Progenitor cell of endocrine pancreas (in vitro differentiated cells): ENCODE measurements at regions not wholly inside any gene's neighbourhood (a gene's known extent, or its start where the extent isn't known, plus 50 kb on each side); places are given as distances from the start of the nearest gene placed in this dataset.

ENCODE experiments used
- DNase-seq: peaks from one replicate; pipeline ENCODE4 v3.0.0; 2021; ENCODE audit warnings: low spot score; ENCODE audit not compliant: unreplicated experiment
- H3K27ac Mint-ChIP-seq: 2 replicates; pipeline ENCODE4 v1.8.0; 2021; ENCODE audit warnings: mild to moderate bottlenecking, moderate library complexity, mixed read lengths
- H3K27me3 Mint-ChIP-seq: 2 replicates; pipeline ENCODE4 v1.8.0; 2021; ENCODE audit warnings: mixed read lengths
- H3K36me3 Mint-ChIP-seq: 2 replicates; pipeline ENCODE4 v1.8.0; 2022; ENCODE audit warnings: mixed read lengths; ENCODE audit not compliant: insufficient read depth
- H3K4me1 Mint-ChIP-seq: 2 replicates; pipeline ENCODE4 v1.8.0; 2021; ENCODE audit warnings: low read depth, mixed read lengths
- H3K4me3 Mint-ChIP-seq: 2 replicates; pipeline ENCODE4 v1.8.0; 2021; ENCODE audit warnings: low read depth, mild to moderate bottlenecking, moderate library complexity, mixed read lengths
- H3K9me3 Mint-ChIP-seq: 2 replicates; pipeline ENCODE4 v1.8.0; 2021; ENCODE audit warnings: low read depth, mixed read lengths
- CTCF ChIP-seq: fragments of 200-600 bp; sonication (generic); IDR thresholded peaks from one replicate; pipeline ENCODE4 v1.5.0; 2021; ENCODE audit warnings: antibody characterized with exemption, mild to moderate bottlenecking; ENCODE audit not compliant: unreplicated experiment

GRCh38 chr17:79470754-79471153 is 140.1 kb downstream of the RBFOX3 start:
- no peaks in the 10 kb centered on the region for H3K9me3 Mint-ChIP-seq
- H3K36me3 Mint-ChIP-seq = no peaks in the 10 kb centered on the region
- no peak for DNase-seq
- H3K4me3 Mint-ChIP-seq = no peak overlapping the region
- no peak for TF ChIP-seq CTCF
- H3K27ac Mint-ChIP-seq = no peak overlapping the region
- H3K27me3 Mint-ChIP-seq = peaks cover 38% of the 10 kb centered on the region
- peaks cover 6% of the 10 kb centered on the region for H3K4me1 Mint-ChIP-seq

- Mint-ChIP-seq H3K27ac (no peak overlapping the region), H3K4me1 (peaks cover 6% of the 10 kb centered on the region), H3K4me3 (no peak overlapping the region), H3K9me3 (no peaks in the 10 kb centered on the region), H3K36me3 (no peaks in the 10 kb centered on the region), H3K27me3 (peaks cover 28% of the 10 kb centered on the region)
- TF ChIP-seq CTCF = no peak
- DNase-seq = no peak
These were observed 141.2 kb downstream of the RBFOX3 start for GRCh38 chr17:79469646-79470045.

GRCh38 chr17:79468183-79468944 is 142.5 kb downstream of the RBFOX3 start:
- no peaks in the 10 kb centered on the region for H3K9me3 Mint-ChIP-seq
- H3K4me1 Mint-ChIP-seq = no peaks in the 10 kb centered on the region
- no peaks in the 10 kb centered on the region for H3K36me3 Mint-ChIP-seq
- no peak overlapping the region for H3K4me3 Mint-ChIP-seq
- H3K27ac Mint-ChIP-seq = no peak overlapping the region
- no peak for DNase-seq
- H3K27me3 Mint-ChIP-seq = peaks cover 19% of the 10 kb centered on the region
- no peak for TF ChIP-seq CTCF

- Mint-ChIP-seq H3K27me3 (peaks cover 24% of the 10 kb centered on the region), H3K4me1 (no peaks in the 10 kb centered on the region), H3K4me3 (no peak overlapping the region), H3K36me3 (no peaks in the 10 kb centered on the region), H3K27ac (no peak overlapping the region), H3K9me3 (no peaks in the 10 kb centered on the region)
- TF ChIP-seq CTCF = no peak
- DNase-seq = no peak
These were observed 144.1 kb downstream of the RBFOX3 start for GRCh38 chr17:79466562-79467350.

GRCh38 chr17:79465681-79466025 is 145.2 kb downstream of the RBFOX3 start:
- no peak for DNase-seq
- Mint-ChIP-seq H3K27ac (no peak overlapping the region), H3K36me3 (no peaks in the 10 kb centered on the region), H3K4me1 (no peaks in the 10 kb centered on the region), H3K9me3 (no peaks in the 10 kb centered on the region), H3K27me3 (peaks cover 25% of the 10 kb centered on the region), H3K4me3 (no peak overlapping the region)
- no peak for TF ChIP-seq CTCF
